HTR-8/SVneo (cell line): ENCODE measurements at regions not wholly inside any gene's neighbourhood (a gene's known extent, or its start where the extent isn't known, plus 50 kb on each side); places are given as distances from the start of the nearest gene placed in this dataset.
"Not testable (repeated sequence)": the region's sequence is repeated elsewhere in the genome, so short reads cannot be mapped to it uniquely, and the experiment has no call there.

Experiments
- DNase-seq: peaks from one replicate; pipeline ENCODE4 v3.0.0; 2011; ENCODE audit warnings: low spot score, mixed read lengths; ENCODE audit not compliant: insufficient read length
- FAIRE-seq: peaks from 2 replicates; lab custom pipeline; 2011; peaks lifted over from hg19 to GRCh38; lab: Jason Lieb, UNC

GRCh38 chr3:144652573-144652972 lies 681.0 kb downstream of the DIPK2A start:
- DNase-seq (no peak), FAIRE-seq (no peak)

DNA sequence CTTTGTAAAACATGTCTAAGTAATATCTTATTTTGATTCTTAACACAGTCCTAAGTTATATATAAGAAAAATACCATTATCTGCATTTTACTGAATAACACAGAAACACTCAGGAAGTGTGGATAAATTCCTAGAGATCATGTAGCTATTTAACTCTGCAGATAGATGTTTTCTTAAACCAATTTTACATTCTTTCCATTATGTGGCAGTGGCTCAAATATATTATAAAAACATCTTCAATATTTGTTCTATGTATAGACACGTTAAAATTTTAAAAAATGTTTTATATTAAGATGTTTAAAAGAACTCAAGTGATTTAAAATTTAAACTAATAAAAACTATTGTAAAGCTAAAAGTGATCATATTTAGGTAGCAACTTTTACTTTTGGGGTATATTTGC lies 683.8 kb downstream of the DIPK2A start:
- FAIRE-seq (no peak), DNase-seq (no peak)

GRCh38 chr3:144660186-144660585 lies 688.6 kb downstream of the DIPK2A start:
- no peak for FAIRE-seq
- DNase-seq: no peak

DNA sequence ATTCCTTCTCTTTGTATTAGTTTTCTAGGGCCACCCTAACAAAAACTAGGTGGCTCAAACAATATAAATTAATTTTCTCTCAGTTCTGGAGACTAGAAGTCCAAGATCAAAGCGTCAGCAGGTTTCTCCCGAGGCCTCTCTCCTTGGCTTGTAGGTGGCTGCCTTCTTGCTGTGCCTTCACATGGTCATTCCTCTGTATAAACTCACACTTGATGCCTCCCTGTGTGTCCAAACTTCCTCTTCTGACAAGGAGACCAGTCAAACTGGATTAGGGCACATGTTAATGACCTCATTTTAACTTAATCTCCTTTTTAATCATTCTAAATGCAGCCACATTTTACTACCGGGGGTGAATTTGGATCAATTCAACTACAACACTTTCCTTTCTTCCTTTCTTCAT lies 691.1 kb downstream of the DIPK2A start:
- FAIRE-seq: no peak

DNA sequence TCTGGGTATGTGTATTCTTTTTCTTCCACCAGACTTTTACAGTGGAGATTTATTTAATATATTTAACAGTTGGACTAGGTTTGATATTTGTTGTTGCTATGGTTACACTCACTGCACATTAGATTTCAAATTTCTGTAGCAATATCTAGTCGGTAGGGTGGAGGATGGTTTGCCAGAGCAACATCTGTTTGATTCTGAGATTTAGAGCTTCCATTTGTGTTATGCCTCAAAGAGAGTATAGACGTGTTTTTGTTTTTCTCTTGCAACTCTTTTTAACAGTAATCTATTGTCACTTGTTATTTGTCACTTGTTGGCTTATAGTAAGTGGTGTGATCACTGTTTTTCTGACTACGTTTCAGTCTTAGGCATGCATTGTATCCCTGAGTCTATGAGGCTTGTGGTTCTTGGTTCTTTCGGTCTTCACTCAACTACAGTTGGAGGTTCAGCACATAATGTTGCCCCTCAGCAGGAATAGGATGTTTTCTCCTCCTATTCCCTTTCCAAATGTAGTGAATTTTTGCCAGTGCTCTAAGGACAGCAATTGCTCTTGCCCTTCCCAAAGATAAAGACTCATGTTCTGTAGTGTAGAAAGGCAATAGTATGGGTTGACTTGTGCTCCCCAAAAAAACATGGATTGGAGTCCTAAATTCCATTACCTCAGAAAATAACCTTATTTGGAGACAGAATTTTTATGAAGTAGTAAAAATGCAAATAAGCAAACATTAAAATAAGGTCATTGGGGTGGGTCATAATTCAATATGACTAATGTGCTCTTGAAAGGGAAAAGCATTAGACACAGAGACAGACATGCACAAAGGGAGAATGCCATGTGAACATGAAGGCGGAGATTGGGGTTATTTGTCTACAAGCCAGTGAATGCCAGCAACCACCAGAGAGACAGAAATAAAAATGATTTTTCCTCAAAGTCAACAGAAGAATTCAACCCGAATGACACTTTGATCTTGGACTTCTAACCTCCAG lies 692.1 kb downstream of the DIPK2A start:
- DNase-seq (no peak), FAIRE-seq (no peak)

More for the DNA sequence above, 691.1 kb downstream of the DIPK2A start:
- DNase-seq: no peak

GRCh38 chr3:144665567-144666053 lies 694.0 kb downstream of the DIPK2A start:
- FAIRE-seq (no peak), DNase-seq (no peak)

DNA sequence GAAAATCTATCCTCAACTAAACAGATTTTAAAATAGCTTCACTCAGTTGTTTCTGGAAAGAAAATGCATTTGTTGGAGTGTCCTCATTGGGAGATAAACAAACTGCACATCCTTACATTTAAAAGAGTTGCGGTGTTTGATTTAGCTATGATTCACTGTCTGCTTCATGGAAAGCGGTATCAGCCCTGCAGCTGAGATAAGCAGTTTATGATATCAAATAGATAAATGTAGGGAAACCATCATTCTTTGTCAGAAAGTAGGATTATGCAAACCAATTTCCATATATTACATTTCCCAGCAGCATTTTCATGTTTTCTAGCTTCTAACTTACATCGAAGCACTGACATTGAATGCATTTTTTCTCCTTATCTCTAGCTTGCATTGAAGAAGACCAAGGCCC lies 698.9 kb downstream of the DIPK2A start:
- no peak for DNase-seq
- FAIRE-seq: no peak

DNA sequence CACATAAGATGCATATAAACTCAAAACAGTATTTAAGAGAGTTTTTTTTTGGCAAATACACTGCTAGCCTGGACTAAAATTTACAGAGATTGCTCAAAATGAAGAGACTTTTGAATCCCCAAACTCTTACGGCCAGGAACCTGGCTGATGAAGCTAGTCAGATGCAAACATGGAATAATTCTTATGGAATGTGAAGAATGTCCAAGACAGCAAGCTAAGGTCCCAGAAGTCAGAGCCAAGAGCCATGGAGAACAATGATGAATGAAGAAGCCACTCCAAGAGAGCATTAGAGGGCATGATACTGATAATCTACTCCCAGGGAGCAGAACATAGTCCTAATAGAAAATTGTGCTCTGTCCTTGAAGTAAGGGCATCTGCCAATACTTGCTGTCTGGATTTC lies 705.5 kb downstream of the DIPK2A start:
- DNase-seq (peak; percentile 4), FAIRE-seq (no peak)

- FAIRE-seq (no peak), DNase-seq (no peak)
Measured at GRCh38 chr3:144683065-144683464, 711.4 kb downstream of the DIPK2A start.

- FAIRE-seq: no peak
- no peak for DNase-seq
Measured at GRCh38 chr3:144687862-144688261, 716.2 kb downstream of the DIPK2A start.

DNA sequence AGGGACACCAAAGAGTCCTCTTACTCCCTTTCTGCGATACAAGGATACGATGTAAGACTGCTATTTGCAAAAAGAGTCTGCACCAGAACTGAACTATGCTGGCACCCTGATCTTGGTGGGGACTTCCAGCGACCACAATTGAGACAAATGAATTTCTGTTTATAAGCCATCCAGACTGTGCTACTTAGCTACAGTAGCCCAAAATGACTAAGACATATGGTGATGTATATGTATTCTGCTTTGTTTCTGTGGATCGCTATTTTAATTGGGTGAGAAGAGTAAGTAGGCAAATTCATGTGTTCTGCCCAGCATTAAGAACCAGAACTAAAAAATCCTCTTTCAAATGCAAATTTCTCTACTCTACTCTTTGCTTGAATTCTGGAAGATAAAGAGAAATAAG lies 720.9 kb downstream of the DIPK2A start:
- FAIRE-seq (no peak), DNase-seq (no peak)

DNA sequence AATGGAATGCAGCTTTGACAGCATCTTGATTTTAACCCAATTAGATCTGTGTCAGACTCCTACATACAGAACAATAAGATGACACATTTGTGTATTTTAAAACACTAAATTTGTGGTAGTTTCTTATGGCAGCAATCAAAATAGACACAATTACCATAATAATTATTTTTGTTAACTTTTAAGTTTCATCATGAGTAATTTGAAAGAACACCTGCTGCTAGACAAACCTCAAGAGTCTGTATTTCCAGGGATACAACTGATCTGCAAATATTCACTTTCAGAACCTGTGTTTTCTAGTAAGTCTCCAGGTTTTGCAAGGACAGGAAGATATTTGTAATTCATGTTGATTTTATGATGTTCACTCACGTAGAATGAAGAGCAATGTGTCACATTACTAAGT lies 736.8 kb downstream of the DIPK2A start:
- DNase-seq (no peak), FAIRE-seq (no peak)

GRCh38 chr3:144737281-144737680 lies 765.7 kb downstream of the DIPK2A start:
- no peak for FAIRE-seq
- no peak for DNase-seq

DNA sequence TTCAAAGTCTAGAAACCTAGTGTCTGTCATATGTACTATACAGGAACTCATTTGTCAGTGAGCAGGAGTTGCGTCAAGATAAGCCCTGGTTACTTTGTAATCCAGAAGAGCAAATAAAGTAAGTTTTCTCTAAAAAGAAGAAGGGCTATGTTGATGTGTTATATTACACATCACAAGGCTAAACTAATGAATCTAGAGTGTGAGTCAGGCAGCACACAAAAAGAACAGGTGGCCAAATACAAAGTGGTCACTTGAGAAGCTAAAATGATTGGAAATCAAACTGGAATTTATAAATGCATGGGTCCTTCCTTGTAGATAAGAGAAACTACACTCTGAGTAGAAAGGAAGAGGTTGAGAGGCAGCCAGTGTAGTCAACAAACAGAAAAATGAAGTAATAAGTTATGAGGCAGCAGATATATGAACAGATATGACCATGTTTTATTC lies 771.6 kb downstream of the DIPK2A start:
- DNase-seq (no peak), FAIRE-seq (no peak)

- FAIRE-seq (no peak), DNase-seq (no peak)
Measured at GRCh38 chr3:144744473-144744872, 772.9 kb downstream of the DIPK2A start.

- DNase-seq: no peak
- no peak for FAIRE-seq
Measured at GRCh38 chr3:144746631-144747030, 775.0 kb downstream of the DIPK2A start.

GRCh38 chr3:144749536-144750253 lies 778.1 kb downstream of the DIPK2A start:
- DNase-seq, FAIRE-seq: not testable (repeated sequence)

DNA sequence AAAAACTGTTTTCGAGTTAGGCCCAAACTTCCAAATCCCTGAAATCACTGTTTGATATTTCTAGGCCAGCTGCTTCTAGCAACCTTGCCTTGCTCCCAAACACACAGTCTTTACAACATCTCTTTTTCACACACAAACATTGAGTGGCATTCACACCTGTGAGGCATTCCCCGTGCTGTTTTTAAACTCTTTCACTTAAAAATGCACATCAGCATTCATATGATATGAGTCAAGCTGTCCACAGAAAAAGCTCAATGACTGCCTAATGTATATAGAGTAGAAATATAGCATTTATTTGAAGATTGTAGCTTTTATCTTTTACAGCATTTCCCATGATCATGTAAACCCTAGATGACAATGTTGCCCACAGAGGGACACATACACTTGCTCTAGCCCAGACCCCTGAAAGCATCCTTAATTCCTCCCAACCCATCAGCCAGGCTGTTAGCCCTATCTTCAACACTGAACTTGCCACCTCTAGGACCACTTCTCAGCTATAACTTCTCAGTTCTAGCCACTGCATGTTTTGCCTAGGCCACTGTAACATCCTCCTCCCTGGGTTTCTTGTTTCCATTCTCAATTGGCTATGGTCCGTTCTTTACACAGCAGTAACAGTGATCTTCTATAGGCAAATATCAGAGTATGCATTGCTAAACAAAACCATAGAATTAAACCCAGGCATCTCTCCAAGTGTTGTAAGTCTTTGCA lies 782.6 kb downstream of the DIPK2A start:
- FAIRE-seq (no peak), DNase-seq (no peak)

- DNase-seq (no peak), FAIRE-seq (no peak)
Measured at GRCh38 chr3:144756704-144757440, 785.2 kb downstream of the DIPK2A start.

DNA sequence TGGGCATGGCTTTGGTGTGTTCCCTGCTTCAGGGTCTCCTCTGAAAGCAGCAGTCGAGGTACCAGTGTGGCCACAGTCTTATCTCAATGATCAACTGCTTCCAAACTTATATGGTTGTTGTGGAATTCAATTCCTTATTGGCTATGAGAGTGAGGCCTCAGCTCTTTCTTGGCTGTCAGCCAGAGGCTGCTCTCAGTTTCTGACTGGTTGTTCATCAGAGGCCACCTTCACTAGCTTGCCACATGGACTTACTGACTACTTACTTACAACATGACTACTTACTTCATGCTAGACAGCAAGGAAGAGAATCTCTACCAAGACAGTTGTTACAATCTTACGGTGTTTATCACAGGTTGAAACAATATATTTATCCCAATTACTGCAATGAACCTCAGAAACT lies 789.2 kb downstream of the DIPK2A start:
- FAIRE-seq (no peak), DNase-seq (no peak)
